Heart left ventricle (tissue), 13 donors: ENCODE measurements at regions not wholly inside any gene's neighbourhood (a gene's known extent, or its start where the extent isn't known, plus 50 kb on each side); places are given as distances from the start of the nearest gene placed in this dataset.

Experiments used
- POLR2A ChIP-seq, 2 donors: fragments of 450-650 bp; IDR thresholded peaks; one replicate each; pipeline ENCODE4 v1.6.1; 2017; ENCODE audit warnings: antibody characterized with exemption in 2 of 2, mild to moderate bottlenecking in 2 of 2, moderate library complexity in 2 of 2
- TF ChIP-seq, protein P1 (sequence below), 12 donors: fragments of 200-600 bp; sonication (generic) in 4 of 12; IDR thresholded peaks; one replicate each; pipeline versions ENCODE4 v1.5.0 to v1.8.0; 2018 to 2022; ENCODE audit warnings: antibody characterized with exemption in 12 of 12, mild to moderate bottlenecking in 5 of 12
- donor health status: ischemic (EF 13 %, LVEDD 7.1; RV severe dilation, severe dysfunction).
- donor health status: DM: no; HTN: yes; CAD: no.
- donor health status: DM: no; HTN: no; CAD: no.
- donor health status: ischemic (EF 25% LVEDD 6.9; RV normal size, moderate dysfunction).
- donor health status: ischemic (EF 25% LVEDD 5.7; RV mildly dilated, moderate dysfunction).
- donor health status: ischemic (EF 35%, LVEDD 5.7; RV mildly dilated, moderate dysfunction).
- donor health status: nonischemic (EF 11% LVEDD 7.7; RV severe dilation, severe dysfunction).
- donor health status: DM: yes; HTN: yes; CAD: no.
- donor health status: PGD.
- donor health status: ischemic (EF 29% LVEDD 5.4; RV normal size, mild dysfunction).
- donor health status: nonischemic (EF 23%, LVEDD 6.1; RV moderate dilation, normal function).

DNA sequence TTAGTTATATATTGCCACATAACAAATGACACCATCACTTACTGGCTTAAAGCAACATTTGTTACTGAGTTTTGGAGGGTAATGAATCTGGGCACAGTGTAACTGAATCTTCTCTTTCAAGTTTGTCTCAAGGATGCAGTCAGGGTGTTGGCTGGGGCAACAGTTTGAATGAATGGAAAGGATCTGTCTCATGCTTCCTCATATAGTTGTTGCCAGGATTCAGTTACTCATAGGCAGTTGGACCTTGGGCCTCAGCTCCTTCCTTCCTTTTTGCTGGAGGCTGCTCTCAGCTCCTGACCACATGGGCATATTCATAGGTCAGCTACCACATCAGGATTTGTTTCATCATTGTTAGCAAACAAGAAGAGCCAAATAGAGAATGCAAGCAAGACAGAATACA lies 466.1 kb upstream of the MC4R start:
- TF ChIP-seq, protein P1, sequence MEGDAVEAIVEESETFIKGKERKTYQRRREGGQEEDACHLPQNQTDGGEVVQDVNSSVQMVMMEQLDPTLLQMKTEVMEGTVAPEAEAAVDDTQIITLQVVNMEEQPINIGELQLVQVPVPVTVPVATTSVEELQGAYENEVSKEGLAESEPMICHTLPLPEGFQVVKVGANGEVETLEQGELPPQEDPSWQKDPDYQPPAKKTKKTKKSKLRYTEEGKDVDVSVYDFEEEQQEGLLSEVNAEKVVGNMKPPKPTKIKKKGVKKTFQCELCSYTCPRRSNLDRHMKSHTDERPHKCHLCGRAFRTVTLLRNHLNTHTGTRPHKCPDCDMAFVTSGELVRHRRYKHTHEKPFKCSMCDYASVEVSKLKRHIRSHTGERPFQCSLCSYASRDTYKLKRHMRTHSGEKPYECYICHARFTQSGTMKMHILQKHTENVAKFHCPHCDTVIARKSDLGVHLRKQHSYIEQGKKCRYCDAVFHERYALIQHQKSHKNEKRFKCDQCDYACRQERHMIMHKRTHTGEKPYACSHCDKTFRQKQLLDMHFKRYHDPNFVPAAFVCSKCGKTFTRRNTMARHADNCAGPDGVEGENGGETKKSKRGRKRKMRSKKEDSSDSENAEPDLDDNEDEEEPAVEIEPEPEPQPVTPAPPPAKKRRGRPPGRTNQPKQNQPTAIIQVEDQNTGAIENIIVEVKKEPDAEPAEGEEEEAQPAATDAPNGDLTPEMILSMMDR (IDR thresholded peaks at IDR 0.05) = no peak
- TF ChIP-seq POLR2A (IDR thresholded peaks at IDR 0.05) = no peak
